Trophoblast cell (in vitro differentiated cells and primary cell): ENCODE measurements at regions not wholly inside any gene's neighbourhood (a gene's known extent, or its start where the extent isn't known, plus 50 kb on each side); places are given as distances from the start of the nearest gene placed in this dataset.

Source experiments
- DNase-seq, 2 donors: peaks; one replicate each; pipeline ENCODE4 v3.0.0-alpha.2; 2016
- H2AFZ ChIP-seq: 2 replicates; pipeline ENCODE4 v1.6.1; 2013; ENCODE audit warnings: low read length, moderate library complexity, mild to moderate bottlenecking; ENCODE audit not compliant: insufficient read depth, poor library complexity
- H2AK5ac ChIP-seq: 2 replicates; pipeline ENCODE4 v1.6.1; 2013; ENCODE audit warnings: mild to moderate bottlenecking, low read length
- H2BK120ac ChIP-seq: 2 replicates; pipeline ENCODE4 v1.6.1; 2013; ENCODE audit warnings: low read length, mild to moderate bottlenecking, moderate library complexity; ENCODE audit not compliant: insufficient read depth, poor library complexity
- H2BK12ac ChIP-seq: 2 replicates; pipeline ENCODE4 v1.6.1; 2013; ENCODE audit warnings: mild to moderate bottlenecking, low read length, moderate library complexity
- H2BK5ac ChIP-seq: 2 replicates; pipeline ENCODE4 v1.6.1; 2013; ENCODE audit warnings: low read length, low read depth, moderate library complexity, mild to moderate bottlenecking; ENCODE audit not compliant: poor library complexity
- H3K14ac ChIP-seq: 2 replicates; pipeline ENCODE4 v1.6.1; 2013; ENCODE audit warnings: mild to moderate bottlenecking, low read length
- H3K18ac ChIP-seq: 2 replicates; pipeline ENCODE4 v1.6.1; 2013; ENCODE audit warnings: mild to moderate bottlenecking, low read length
- H3K23ac ChIP-seq: 2 replicates; pipeline ENCODE4 v1.6.1; 2013; ENCODE audit warnings: low read length
- H3K27ac ChIP-seq: 2 replicates; pipeline ENCODE4 v1.5.1; 2013; ENCODE audit warnings: low read depth, mild to moderate bottlenecking, inconsistent platforms, low read length, moderate library complexity
- H3K27me3 ChIP-seq: 2 replicates; pipeline ENCODE4 v1.6.1; 2013; ENCODE audit warnings: inconsistent platforms, mild to moderate bottlenecking, low read length, moderate library complexity; ENCODE audit not compliant: insufficient read depth
- H3K36me3 ChIP-seq, 2 experiments: 1 replicate in 1 of 2; 2 replicates in 1 of 2; pipeline ENCODE4 v1.6.1; 2013; ENCODE audit warnings: low read length in 2 of 2, mild to moderate bottlenecking in 2 of 2, moderate library complexity in 1 of 2; ENCODE audit not compliant: insufficient read depth in 2 of 2, control insufficient read depth in 1 of 2
- H3K4ac ChIP-seq: 2 replicates; pipeline ENCODE4 v1.6.1; 2013; ENCODE audit warnings: low read depth, mild to moderate bottlenecking, low read length, moderate library complexity
- H3K4me1 ChIP-seq, 2 experiments: 1 replicate in 1 of 2; 2 replicates in 1 of 2; pipeline ENCODE4 v1.6.1; 2013; ENCODE audit warnings: low read length in 2 of 2, mild to moderate bottlenecking in 2 of 2, moderate library complexity in 1 of 2; ENCODE audit not compliant: insufficient read depth in 2 of 2, control insufficient read depth in 1 of 2
- H3K4me2 ChIP-seq: 2 replicates; pipeline ENCODE4 v1.6.1; 2013; ENCODE audit warnings: inconsistent platforms, mild to moderate bottlenecking, low read length, moderate library complexity
- H3K4me3 ChIP-seq: 2 replicates; pipeline ENCODE4 v1.5.1; 2013; ENCODE audit warnings: mild to moderate bottlenecking, low read depth, low read length, inconsistent platforms
- H3K79me1 ChIP-seq: one replicate; pipeline ENCODE4 v1.6.1; 2013; ENCODE audit warnings: low read length
- H3K79me2 ChIP-seq: 2 replicates; pipeline ENCODE4 v1.6.1; 2013; ENCODE audit warnings: low read length, mild to moderate bottlenecking; ENCODE audit not compliant: control insufficient read depth, insufficient read depth, poor library complexity
- H3K9ac ChIP-seq: 2 replicates; pipeline ENCODE4 v1.6.1; 2013; ENCODE audit warnings: mild to moderate bottlenecking, low read length
- H3K9me3 ChIP-seq: 2 replicates; pipeline ENCODE4 v1.6.1; 2013; ENCODE audit warnings: low read depth, mild to moderate bottlenecking, control low read depth, inconsistent platforms, low read length; ENCODE audit not compliant: insufficient read depth
- H4K12ac ChIP-seq: 2 replicates; pipeline ENCODE4 v1.6.1; 2013; ENCODE audit warnings: low read depth, mild to moderate bottlenecking, low read length, moderate library complexity
- H4K8ac ChIP-seq: 2 replicates; pipeline ENCODE4 v1.6.1; 2013; ENCODE audit warnings: low read depth, mild to moderate bottlenecking, low read length, moderate library complexity
- H4K91ac ChIP-seq: one replicate; pipeline ENCODE4 v1.6.1; 2013; ENCODE audit warnings: low read depth, mild to moderate bottlenecking, low read length, moderate library complexity
- WGBS: extraction: QIAGEN DNeasy Blood & Tissue Kit; methylation state at CpG from one replicate; pipeline ENCODE4 v1.1.7; 2013; ENCODE audit warnings: missing lambda C conversion rate; ENCODE audit not compliant: insufficient read length, insufficient coverage; ENCODE audit errors: extremely low coverage; 5-methylcytosine and 5-hydroxymethylcytosine counted together

DNA sequence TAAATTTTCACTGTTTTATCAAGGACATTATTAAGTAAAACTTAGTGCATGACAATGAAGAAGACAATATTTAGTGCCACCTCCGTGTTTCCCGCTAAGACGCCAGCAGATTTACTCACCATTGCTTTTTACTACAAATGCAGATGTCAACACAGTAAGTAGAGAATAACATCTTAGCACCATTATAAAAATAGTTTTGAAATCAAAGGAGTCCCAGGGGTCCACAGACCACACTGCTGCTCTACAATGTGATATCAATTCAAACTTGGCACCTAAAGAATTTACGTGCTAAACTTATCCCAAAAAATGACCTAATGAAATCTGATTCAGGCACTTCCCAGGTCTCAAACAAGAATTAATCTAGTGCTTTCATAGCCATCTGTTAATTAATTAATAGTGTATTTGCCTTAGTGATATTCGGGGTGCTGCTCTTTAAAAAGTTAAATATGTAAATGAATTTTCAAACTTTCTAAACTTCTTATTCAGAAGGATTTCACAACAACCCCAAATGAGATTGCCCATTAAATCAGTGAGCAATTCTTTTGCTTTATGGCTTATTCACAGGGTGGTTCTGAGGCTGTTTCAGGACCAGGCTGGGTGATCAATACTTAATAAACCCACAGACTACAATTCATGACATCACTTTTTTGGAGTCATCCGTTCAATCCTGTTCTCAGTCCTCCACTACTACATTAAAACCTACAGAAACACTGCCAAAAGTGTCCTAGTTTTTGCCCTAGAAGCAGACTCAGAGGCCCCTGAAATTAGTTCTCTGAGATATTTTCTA, 161.3 kb upstream of the LMNTD1 start:
- no peak overlapping the region for H3K4me3 ChIP-seq

DNA sequence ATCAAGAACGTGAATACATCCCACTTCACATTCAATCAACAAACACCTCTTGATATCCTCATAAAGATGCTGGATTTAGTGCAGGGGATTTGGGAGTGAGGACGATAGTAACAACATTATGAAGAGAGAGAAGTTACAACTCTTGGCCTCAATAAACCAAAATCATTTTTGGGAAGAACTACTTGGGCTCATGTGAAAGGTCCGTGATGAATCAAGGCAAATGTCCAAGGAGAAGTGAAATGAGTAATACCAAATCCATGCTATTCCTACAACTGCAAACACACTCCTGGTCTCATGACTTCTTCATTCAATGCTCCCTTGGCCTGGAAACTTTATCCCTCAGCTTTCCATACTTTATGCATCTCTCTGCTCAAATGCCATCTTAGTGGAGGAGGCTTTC, 162.0 kb upstream of the LMNTD1 start:
- Histone ChIP-seq H4K12ac (no peak overlapping the region), H3K79me2 (no peaks in the 10 kb centered on the region), H3K79me1 (no peaks in the 10 kb centered on the region), H3K18ac (no peak overlapping the region), H3K23ac (no peak overlapping the region), H2BK5ac (no peak overlapping the region), H3K4me2 (no peak overlapping the region), H3K36me3 (peaks cover 0 to 1% of the 10 kb centered on the region in 2 experiments), H4K91ac (no peak overlapping the region), H2BK120ac (no peak overlapping the region), H3K9ac (no peak overlapping the region), H3K4ac (no peak overlapping the region), H3K4me1 (no peaks in the 10 kb centered on the region), H2BK12ac (no peak overlapping the region), H4K8ac (no peak overlapping the region), H3K14ac (no peak overlapping the region), H3K9me3 (no peaks in the 10 kb centered on the region), H2AK5ac (no peak overlapping the region), H3K27me3 (no peaks in the 10 kb centered on the region), H3K4me3 (no peak overlapping the region), H3K27ac (no peak overlapping the region), H2AFZ (no peak overlapping the region)
- no CpG with 5 or more reads among the region's 3 CpGs for WGBS
- no peak for DNase-seq

More for the DNA sequence above, 161.3 kb upstream of the LMNTD1 start:
- H3K9ac ChIP-seq, result no peak overlapping the region
- no peaks in the 10 kb centered on the region for H3K9me3 ChIP-seq
- H3K79me1 ChIP-seq, result no peaks in the 10 kb centered on the region
- H3K4me1 ChIP-seq, result no peaks in the 10 kb centered on the region
- no peaks in the 10 kb centered on the region for H3K79me2 ChIP-seq
- H3K14ac ChIP-seq, result no peak overlapping the region
- H3K18ac ChIP-seq, result no peak overlapping the region
- H3K23ac ChIP-seq, result no peak overlapping the region
- no peak overlapping the region for H4K12ac ChIP-seq
- peaks cover 0 to 1% of the 10 kb centered on the region in 2 experiments for H3K36me3 ChIP-seq
- no peak overlapping the region for H2BK120ac ChIP-seq
- no peak overlapping the region for H2BK5ac ChIP-seq
- no peak overlapping the region for H4K8ac ChIP-seq
- H3K27me3 ChIP-seq, result no peaks in the 10 kb centered on the region
- no peak overlapping the region for H3K4me2 ChIP-seq
- no peak overlapping the region for H2AK5ac ChIP-seq
- DNase-seq, result no peak
- H3K27ac ChIP-seq, result no peak overlapping the region
- no peak overlapping the region for H4K91ac ChIP-seq
- no peak overlapping the region for H2BK12ac ChIP-seq
- no peak overlapping the region for H3K4ac ChIP-seq
- WGBS, result no CpG with 5 or more reads among the region's 6 CpGs
- no peak overlapping the region for H2AFZ ChIP-seq

DNA sequence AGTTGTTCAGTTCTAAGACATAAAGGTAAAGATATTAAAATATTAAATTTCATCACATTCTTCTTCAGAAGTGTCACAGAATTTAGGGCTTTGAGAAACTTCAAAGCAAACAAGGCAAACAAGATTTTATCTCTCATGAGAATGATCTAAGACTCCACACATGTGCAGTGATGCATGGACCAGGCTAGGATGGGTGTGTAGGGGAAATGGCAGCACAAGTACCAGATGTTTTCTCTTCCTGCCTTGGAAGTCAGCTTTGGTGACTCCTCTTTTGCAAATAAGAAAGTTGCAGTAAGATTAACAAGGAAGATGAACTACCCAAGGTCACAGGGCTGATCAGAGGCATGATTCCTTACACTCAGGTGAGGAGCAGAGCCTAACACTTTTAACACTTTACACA, 163.8 kb upstream of the LMNTD1 start:
- Histone ChIP-seq H2BK5ac (no peak overlapping the region), H2BK12ac (no peak overlapping the region), H2BK120ac (no peak overlapping the region), H4K8ac (no peak overlapping the region), H4K12ac (no peak overlapping the region), H3K23ac (no peak overlapping the region), H3K4me2 (no peak overlapping the region), H3K79me1 (no peaks in the 10 kb centered on the region), H3K27me3 (no peaks in the 10 kb centered on the region), H3K27ac (no peak overlapping the region), H3K4me1 (no peaks in the 10 kb centered on the region), H2AK5ac (no peak overlapping the region), H3K4ac (no peak overlapping the region), H3K9ac (no peak overlapping the region), H2AFZ (no peak overlapping the region), H3K79me2 (no peaks in the 10 kb centered on the region), H3K36me3 (no peaks in the 10 kb centered on the region), H3K4me3 (no peak overlapping the region), H4K91ac (no peak overlapping the region), H3K18ac (no peak overlapping the region), H3K9me3 (no peaks in the 10 kb centered on the region), H3K14ac (no peak overlapping the region)
- no peak for DNase-seq

DNA sequence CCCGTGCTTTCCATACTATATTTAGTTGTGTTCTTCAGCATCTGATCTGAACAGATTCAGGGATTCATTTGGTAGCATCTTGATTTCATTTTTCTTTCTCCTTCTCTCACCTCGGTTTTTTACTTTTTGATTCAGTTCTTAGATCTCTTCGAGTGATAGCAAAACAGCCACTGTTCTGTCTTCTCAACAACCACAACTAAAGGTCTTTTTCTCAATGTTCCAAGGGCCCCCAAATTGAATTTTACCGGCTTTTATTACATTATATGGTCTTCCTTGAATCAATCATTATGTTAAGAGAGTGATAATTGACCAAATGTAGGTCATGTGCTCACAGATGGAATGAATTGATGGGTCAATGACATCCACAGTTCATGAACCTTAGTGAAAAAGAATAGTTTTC, 164.5 kb upstream of the LMNTD1 start:
- H3K9ac ChIP-seq, result no peak overlapping the region
- no peak overlapping the region for H3K18ac ChIP-seq
- H2AK5ac ChIP-seq, result no peak overlapping the region
- H3K4me3 ChIP-seq, result no peak overlapping the region
- no peaks in the 10 kb centered on the region for H3K36me3 ChIP-seq
- H3K79me1 ChIP-seq, result no peaks in the 10 kb centered on the region
- no peak overlapping the region for H3K27ac ChIP-seq
- no peak overlapping the region for H4K12ac ChIP-seq
- no peak overlapping the region for H3K23ac ChIP-seq
- no peak overlapping the region for H2BK5ac ChIP-seq
- WGBS, result no CpG with 5 or more reads among the region's 4 CpGs
- no peaks in the 10 kb centered on the region for H3K4me1 ChIP-seq
- no peak overlapping the region for H4K91ac ChIP-seq
- H3K4me2 ChIP-seq, result no peak overlapping the region
- no peaks in the 10 kb centered on the region for H3K9me3 ChIP-seq
- no peak overlapping the region for H2AFZ ChIP-seq
- no peaks in the 10 kb centered on the region for H3K79me2 ChIP-seq
- no peak overlapping the region for H2BK12ac ChIP-seq
- no peaks in the 10 kb centered on the region for H3K27me3 ChIP-seq
- H3K14ac ChIP-seq, result no peak overlapping the region
- H4K8ac ChIP-seq, result no peak overlapping the region
- H2BK120ac ChIP-seq, result no peak overlapping the region
- no peak overlapping the region for H3K4ac ChIP-seq
- DNase-seq, result no peak
